OCI-LY7 (cell line): ENCODE measurements at regions not wholly inside any gene's neighbourhood (a gene's known extent, or its start where the extent isn't known, plus 50 kb on each side); places are given as distances from the start of the nearest gene placed in this dataset.

ENCODE experiments used
- BruUV-seq: library from RNA; stranded (reverse); fragments of 400-500 nt; replicated peaks from 2 replicates; lab custom pipeline; 2021; lab: Mats Ljungman, UMichigan
- CTCF ChIA-PET: fragments of 300-600 bp; sonication (Branson Sonifier 250); formaldehyde crosslinking; loops from one replicate; lab custom pipeline; 2022; ENCODE audit warnings: antibody characterized with exemption; ENCODE audit not compliant: unreplicated experiment; lab: Charles Lee
- POLR2A ChIA-PET: fragments of 300-600 bp; sonication (Branson Sonifier 250); formaldehyde crosslinking; loops from one replicate; lab custom pipeline; 2022; ENCODE audit warnings: antibody characterized with exemption; lab: Charles Lee
- DNase-seq: peaks from one replicate; pipeline ENCODE4 v3.0.0-alpha.2; 2015; ENCODE audit warnings: low spot score
- H2AFZ ChIP-seq: fragments of 200-600 bp; sonication (generic), shearing (Covaris generic); 2 replicates; pipeline ENCODE4 v1.6.1; 2014; ENCODE audit warnings: mild to moderate bottlenecking, antibody characterized with exemption, low read length, moderate library complexity
- H3K27ac ChIP-seq: fragments of 200-600 bp; sonication (generic); 2 replicates; pipeline ENCODE4 v1.5.1; 2014; ENCODE audit warnings: mixed run types, low read depth, mild to moderate bottlenecking, moderate library complexity, low read length, inconsistent platforms; ENCODE audit not compliant: poor library complexity, severe bottlenecking
- H3K36me3 ChIP-seq: fragments of 200-600 bp; sonication (generic); 2 replicates; pipeline ENCODE4 v1.6.1; 2014; ENCODE audit warnings: mild to moderate bottlenecking, antibody characterized with exemption, low read length, moderate library complexity, mixed read lengths; ENCODE audit not compliant: insufficient read depth
- H3K4me1 ChIP-seq: fragments of 200-600 bp; sonication (generic); 2 replicates; pipeline ENCODE4 v1.5.1; 2014; ENCODE audit warnings: mild to moderate bottlenecking, low read length; ENCODE audit not compliant: insufficient read depth, poor library complexity, severe bottlenecking
- H3K4me2 ChIP-seq: fragments of 200-600 bp; sonication (generic); 2 replicates; pipeline ENCODE4 v1.6.1; 2014; ENCODE audit warnings: mild to moderate bottlenecking, low read length
- H3K4me3 ChIP-seq: fragments of 200-600 bp; sonication (generic); 2 replicates; pipeline ENCODE4 v1.5.1; 2014; ENCODE audit warnings: mild to moderate bottlenecking, low read depth, low read length; ENCODE audit not compliant: poor library complexity, severe bottlenecking
- H3K79me2 ChIP-seq: fragments of 200-600 bp; sonication (generic); 2 replicates; pipeline ENCODE4 v1.6.1; 2016; ENCODE audit warnings: low read depth, mild to moderate bottlenecking, low read length, moderate library complexity, mixed read lengths; ENCODE audit not compliant: insufficient read depth
- H3K9me2 ChIP-seq: fragments of 200-600 bp; sonication (generic); 2 replicates; pipeline ENCODE4 v1.6.1; 2016; ENCODE audit warnings: mild to moderate bottlenecking, low read length, mixed read lengths; ENCODE audit not compliant: insufficient read depth
- H3K9me3 ChIP-seq: fragments of 200-600 bp; sonication (generic); 2 replicates; pipeline ENCODE4 v1.6.1; 2014; ENCODE audit warnings: mild to moderate bottlenecking, mixed run types, low read length, mixed read lengths
- H4K20me1 ChIP-seq: fragments of 200-600 bp; sonication (generic); 2 replicates; pipeline ENCODE4 v1.6.1; 2014; ENCODE audit warnings: mild to moderate bottlenecking, antibody characterized with exemption, low read length, moderate library complexity, mixed read lengths; ENCODE audit not compliant: insufficient read depth
- CTCF ChIP-seq: fragments of 200-600 bp; sonication (generic); conservative IDR thresholded peaks from 2 replicates; pipeline ENCODE4 v1.5.1; 2014; ENCODE audit warnings: mild to moderate bottlenecking, antibody characterized with exemption, low read length, moderate library complexity, mixed read lengths
- EZH2phosphoT487 ChIP-seq: fragments of 200-600 bp; sonication (generic); IDR thresholded peaks from 2 replicates; pipeline ENCODE4 v1.6.1; 2018; ENCODE audit warnings: low read depth, borderline replicate concordance, mild to moderate bottlenecking, mixed run types, antibody characterized with exemption, low read length, moderate library complexity, mixed read lengths
- intact Hi-C: fragments of 100-400 bp; cut with micrococcal nuclease; formaldehyde crosslinking; loops from one replicate; pipeline ENCODE4 v1.10.0; 2022; ENCODE audit not compliant: unreplicated experiment

- POLR2A ChIA-PET, result no interaction called here
- BruUV-seq, result no TSS peak
These were observed 1341.5 kb upstream of the ACVR2A start for GRCh38 chr2:146503366-146503765.

GRCh38 chr2:146496248-146496647 is 1348.6 kb upstream of the ACVR2A start:
- no peaks in the 10 kb centered on the region for H3K4me1 ChIP-seq
- no peak overlapping the region for H3K4me2 ChIP-seq
- intact Hi-C loops, result no loop called here
- no TSS peak for BruUV-seq
- no peaks in the 10 kb centered on the region for H3K9me3 ChIP-seq
- DNase-seq, result no peak
- no peak overlapping the region for H3K4me3 ChIP-seq
- H3K79me2 ChIP-seq, result no peaks in the 10 kb centered on the region
- POLR2A ChIA-PET, result interaction anchor here (0.6 kb wide), 2 partner anchors 25 to 64 kb away, joined by 3 to 4 read pairs; no protein-coding TSS in a partner anchor
- H3K9me2 ChIP-seq, result no peaks in the 10 kb centered on the region
- TF ChIP-seq EZH2phosphoT487, result no peak
- TF ChIP-seq CTCF, result no peak
- no peaks in the 10 kb centered on the region for H3K36me3 ChIP-seq
- no peak overlapping the region for H2AFZ ChIP-seq
- no peak overlapping the region for H3K27ac ChIP-seq
- H4K20me1 ChIP-seq, result no peaks in the 10 kb centered on the region
- CTCF ChIA-PET, result no interaction called here

More at GRCh38 chr2:146503366-146503765, 1341.5 kb upstream of the ACVR2A start:
- no peak for DNase-seq
- Histone ChIP-seq H3K9me3 (no peaks in the 10 kb centered on the region), H4K20me1 (no peaks in the 10 kb centered on the region), H3K4me2 (no peak overlapping the region), H3K79me2 (no peaks in the 10 kb centered on the region), H3K27ac (no peak overlapping the region), H2AFZ (no peak overlapping the region), H3K4me3 (no peak overlapping the region), H3K9me2 (no peaks in the 10 kb centered on the region), H3K4me1 (no peaks in the 10 kb centered on the region), H3K36me3 (no peaks in the 10 kb centered on the region)
- TF ChIP-seq EZH2phosphoT487 (no peak), CTCF (no peak)
- intact Hi-C loops, result no loop called here
- CTCF ChIA-PET, result no interaction called here

GRCh38 chr2:146489386-146489785 is 1355.4 kb upstream of the ACVR2A start:
- POLR2A ChIA-PET, result interaction anchor here (0.7 kb wide), 1 partner anchor 13 kb away, joined by 3 read pairs; no protein-coding TSS in a partner anchor
- no peaks in the 10 kb centered on the region for H3K4me1 ChIP-seq
- H2AFZ ChIP-seq, result no peak overlapping the region
- CTCF ChIA-PET, result no interaction called here
- H3K4me3 ChIP-seq, result no peak overlapping the region
- BruUV-seq, result no TSS peak
- intact Hi-C loops, result no loop called here
- H4K20me1 ChIP-seq, result no peaks in the 10 kb centered on the region
- no peaks in the 10 kb centered on the region for H3K9me3 ChIP-seq
- no peaks in the 10 kb centered on the region for H3K36me3 ChIP-seq
- no peak overlapping the region for H3K4me2 ChIP-seq
- H3K79me2 ChIP-seq, result no peaks in the 10 kb centered on the region
- no peaks in the 10 kb centered on the region for H3K9me2 ChIP-seq
- TF ChIP-seq EZH2phosphoT487 (no peak), CTCF (no peak)
- H3K27ac ChIP-seq, result no peak overlapping the region
- DNase-seq, result no peak
